GM13977 (cell line): ENCODE measurements at regions not wholly inside any gene's neighbourhood (a gene's known extent, or its start where the extent isn't known, plus 50 kb on each side); places are given as distances from the start of the nearest gene placed in this dataset.

Experiments
- DNase-seq: peaks from one replicate; pipeline ENCODE4 v3.0.0; 2012; ENCODE audit warnings: low spot score
- in situ Hi-C: fragments of 300-500 bp; cut with MboI; formaldehyde crosslinking; loops from one replicate; pipeline ENCODE4 v1.12.0; 2022; ENCODE audit warnings: low sequenced_read_pairs, low pct_unique_long_range_greater_than_20kb, mixed read lengths, inconsistent platforms; ENCODE audit not compliant: unreplicated experiment
- TF ChIP-seq, protein P1 (sequence below): IDR thresholded peaks from 2 replicates; pipeline ENCODE4 v1.5.1; 2012; ENCODE audit warnings: mild to moderate bottlenecking, control low read depth; ENCODE audit not compliant: insufficient read depth; ENCODE audit errors: extremely low read depth, missing control alignments

DNA sequence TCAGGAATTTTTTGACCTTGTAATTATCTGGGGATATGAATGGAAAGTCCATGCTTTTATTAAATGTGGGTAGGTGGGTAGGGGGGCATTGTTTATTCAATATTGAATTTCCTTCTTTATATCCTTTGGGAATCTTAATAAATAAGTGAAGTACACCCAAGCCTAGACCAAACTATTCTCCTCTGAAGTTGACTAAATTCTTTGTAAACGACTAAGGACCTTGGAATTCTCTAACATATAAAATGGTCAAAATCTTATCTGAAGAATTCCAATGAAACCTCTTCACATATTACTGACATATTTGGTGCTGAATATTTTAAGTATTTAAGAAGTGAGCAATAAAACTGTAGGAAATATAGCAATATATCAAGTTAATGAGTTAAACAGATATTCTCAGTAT, 1432.1 kb upstream of the GBE1 start:
- in situ Hi-C loops = no loop called here
- TF ChIP-seq, protein P1, sequence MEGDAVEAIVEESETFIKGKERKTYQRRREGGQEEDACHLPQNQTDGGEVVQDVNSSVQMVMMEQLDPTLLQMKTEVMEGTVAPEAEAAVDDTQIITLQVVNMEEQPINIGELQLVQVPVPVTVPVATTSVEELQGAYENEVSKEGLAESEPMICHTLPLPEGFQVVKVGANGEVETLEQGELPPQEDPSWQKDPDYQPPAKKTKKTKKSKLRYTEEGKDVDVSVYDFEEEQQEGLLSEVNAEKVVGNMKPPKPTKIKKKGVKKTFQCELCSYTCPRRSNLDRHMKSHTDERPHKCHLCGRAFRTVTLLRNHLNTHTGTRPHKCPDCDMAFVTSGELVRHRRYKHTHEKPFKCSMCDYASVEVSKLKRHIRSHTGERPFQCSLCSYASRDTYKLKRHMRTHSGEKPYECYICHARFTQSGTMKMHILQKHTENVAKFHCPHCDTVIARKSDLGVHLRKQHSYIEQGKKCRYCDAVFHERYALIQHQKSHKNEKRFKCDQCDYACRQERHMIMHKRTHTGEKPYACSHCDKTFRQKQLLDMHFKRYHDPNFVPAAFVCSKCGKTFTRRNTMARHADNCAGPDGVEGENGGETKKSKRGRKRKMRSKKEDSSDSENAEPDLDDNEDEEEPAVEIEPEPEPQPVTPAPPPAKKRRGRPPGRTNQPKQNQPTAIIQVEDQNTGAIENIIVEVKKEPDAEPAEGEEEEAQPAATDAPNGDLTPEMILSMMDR = no peak
- DNase-seq = no peak

DNA sequence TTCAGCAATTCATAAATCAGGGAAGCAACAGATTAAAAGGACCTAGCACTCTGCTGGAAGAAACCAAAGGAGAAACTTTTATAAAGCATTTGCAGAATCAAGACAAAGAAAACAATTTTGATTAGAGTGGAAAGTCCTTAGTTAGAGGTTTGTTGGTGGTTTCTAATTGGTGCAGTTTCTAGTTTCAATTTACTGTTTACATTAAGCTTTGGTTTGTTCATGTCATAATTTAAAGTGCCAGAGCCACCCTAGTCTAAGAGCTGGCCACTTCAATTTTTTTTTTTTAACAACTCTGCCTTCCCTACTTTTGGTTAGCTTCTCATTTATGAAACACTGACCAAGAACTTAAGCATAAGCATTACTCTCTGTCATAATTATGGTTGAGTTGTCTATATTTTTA, 1428.2 kb upstream of the GBE1 start:
- TF ChIP-seq, protein P1 = no peak
- in situ Hi-C loops = no loop called here
- DNase-seq = no peak

DNA sequence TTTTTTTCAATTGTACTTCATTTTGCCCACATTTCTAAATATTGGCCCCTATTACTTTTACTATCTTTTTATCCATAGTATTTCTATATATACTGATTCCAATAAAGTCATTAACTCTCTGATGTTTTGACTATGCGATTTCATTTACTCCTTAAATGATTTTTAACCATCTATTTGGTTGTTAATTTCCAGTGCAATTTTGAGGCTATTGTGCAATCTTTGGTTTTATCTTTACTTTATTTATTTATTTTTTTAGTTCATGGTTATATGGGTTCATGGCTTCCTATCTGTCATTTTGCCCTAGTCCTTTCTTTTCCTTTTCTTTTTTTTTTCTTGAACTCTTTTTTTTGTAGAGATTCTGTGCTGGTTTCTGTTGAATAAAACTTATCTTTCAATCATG, 1408.0 kb upstream of the GBE1 start:
- no peak for DNase-seq
- in situ Hi-C loops = no loop called here
- TF ChIP-seq, protein P1 = no peak

DNA sequence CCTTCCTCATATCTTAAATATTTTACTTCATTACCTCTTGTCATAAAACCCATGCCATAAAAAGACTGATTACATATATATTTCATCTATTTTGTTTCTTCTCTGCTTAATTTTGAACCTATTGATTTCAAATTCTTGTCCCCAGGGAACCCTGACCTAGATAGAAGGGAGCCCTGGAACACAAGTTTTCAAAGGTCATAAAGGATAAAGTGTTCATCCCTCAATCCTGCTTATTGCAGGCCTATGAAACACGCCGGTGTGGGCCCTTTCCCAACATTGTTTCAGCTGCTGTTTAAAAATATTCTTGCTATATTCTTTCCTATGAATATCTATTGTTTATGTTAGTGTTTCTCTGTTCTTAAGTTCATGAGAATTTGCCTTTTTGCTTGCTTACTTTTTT, 1389.5 kb upstream of the GBE1 start:
- TF ChIP-seq, protein P1 = no peak
- no peak for DNase-seq
- in situ Hi-C loops = no loop called here

DNA sequence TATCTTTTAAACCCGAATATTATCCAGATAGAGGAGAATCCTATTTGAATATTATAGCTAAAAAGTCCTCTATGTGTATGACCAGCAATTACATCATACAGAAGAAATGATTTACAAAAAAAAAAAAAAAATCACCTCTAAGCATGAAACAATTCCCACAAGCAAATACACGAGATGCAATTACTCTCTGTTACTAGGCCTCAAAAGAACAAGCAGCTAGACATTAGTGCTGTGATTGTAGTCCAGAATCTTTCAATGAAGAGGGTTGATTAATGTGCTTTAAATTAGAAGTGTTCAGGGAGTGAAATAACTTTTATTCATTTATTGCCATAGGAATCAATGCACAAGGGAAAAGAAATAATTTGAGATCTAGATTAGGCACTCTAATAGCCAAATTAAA, 1379.5 kb upstream of the GBE1 start:
- TF ChIP-seq, protein P1 = no peak
- no peak for DNase-seq
- in situ Hi-C loops = no loop called here

DNA sequence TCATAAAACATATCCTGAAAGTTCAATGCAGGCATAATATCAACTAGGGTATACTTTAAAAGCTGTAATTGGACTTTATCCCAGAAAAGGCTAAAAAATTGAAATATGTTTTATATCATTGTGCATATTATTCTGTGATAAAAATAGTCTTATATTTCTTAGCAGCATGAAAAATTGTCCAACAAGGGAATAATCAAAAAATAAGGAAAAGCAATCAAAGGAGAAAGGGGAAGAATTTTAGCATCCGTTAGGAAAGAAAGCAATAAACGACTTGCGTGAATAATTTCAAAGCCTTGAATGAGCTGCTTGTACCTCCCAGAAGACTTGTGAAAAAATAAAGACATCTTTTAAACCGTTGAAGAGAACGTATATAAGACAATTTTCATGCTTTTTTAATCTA, 1369.8 kb upstream of the GBE1 start:
- in situ Hi-C loops = no loop called here
- TF ChIP-seq, protein P1 = no peak
- no peak for DNase-seq

DNA sequence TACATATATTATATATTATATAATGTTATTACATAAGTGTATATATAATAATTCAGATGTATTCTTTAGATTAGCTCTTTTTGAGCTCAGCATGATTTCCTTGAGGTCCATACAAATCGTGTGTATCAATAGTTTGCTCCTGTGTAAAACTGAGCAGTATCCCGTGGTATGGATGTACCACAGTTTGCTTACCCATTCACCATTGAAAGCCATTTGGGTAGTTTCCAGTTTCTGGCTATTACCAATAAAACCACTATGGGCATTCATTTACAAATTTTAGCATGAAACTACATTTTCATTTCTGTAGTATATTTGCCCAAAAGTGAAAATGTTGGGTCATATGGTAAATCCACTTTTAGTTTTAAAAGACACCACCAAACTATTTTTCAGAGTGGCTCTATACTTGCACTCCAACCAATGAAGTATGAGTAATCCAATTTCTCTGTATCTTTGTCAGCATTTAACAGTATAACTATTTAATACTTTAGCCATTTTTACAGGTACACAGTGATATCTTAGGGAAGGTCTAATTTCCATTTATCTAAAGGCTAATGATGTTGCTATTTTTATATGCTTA, 1361.4 kb upstream of the GBE1 start:
- TF ChIP-seq, protein P1 = no peak
- no peak for DNase-seq
- in situ Hi-C loops = no loop called here
